GM23248 (cell line): ENCODE measurements at regions not wholly inside any gene's neighbourhood (a gene's known extent, or its start where the extent isn't known, plus 50 kb on each side); places are given as distances from the start of the nearest gene placed in this dataset.

Experiments used
- DNase-seq: peaks from one replicate; pipeline ENCODE4 v3.0.0-alpha.2; 2015
- H2AFZ ChIP-seq: fragments of 200-600 bp; sonication (generic); 2 replicates; pipeline ENCODE4 v1.6.1; 2016; ENCODE audit warnings: antibody characterized with exemption
- H3F3A ChIP-seq: fragments of 200-600 bp; sonication (generic); 2 replicates; pipeline ENCODE4 v1.6.1; 2016; ENCODE audit warnings: mild to moderate bottlenecking, antibody characterized with exemption, mixed run types; ENCODE audit not compliant: insufficient read depth
- H3K27ac ChIP-seq: fragments of 200-600 bp; sonication (generic); 2 replicates; pipeline ENCODE4 v1.5.1; 2016; ENCODE audit warnings: mild to moderate bottlenecking
- H3K27me3 ChIP-seq: fragments of 200-600 bp; sonication (generic); replicated peaks from 2 replicates; pipeline ENCODE4 v1.6.1; 2016; ENCODE audit warnings: mild to moderate bottlenecking; ENCODE audit not compliant: insufficient read depth
- H3K36me3 ChIP-seq: fragments of 200-600 bp; sonication (generic); 2 replicates; pipeline ENCODE4 v1.6.1; 2016; ENCODE audit warnings: low read depth, mild to moderate bottlenecking
- H3K4me1 ChIP-seq: fragments of 200-600 bp; sonication (generic); 2 replicates; pipeline ENCODE4 v1.6.1; 2016; ENCODE audit warnings: mild to moderate bottlenecking; ENCODE audit not compliant: insufficient read depth
- H3K4me2 ChIP-seq: fragments of 200-600 bp; sonication (generic); one replicate; pipeline ENCODE4 v1.6.1; 2016; ENCODE audit warnings: mild to moderate bottlenecking; ENCODE audit not compliant: unreplicated experiment
- H3K4me3 ChIP-seq: fragments of 200-600 bp; sonication (generic); 2 replicates; pipeline ENCODE4 v1.5.1; 2016; ENCODE audit warnings: mild to moderate bottlenecking
- H3K79me2 ChIP-seq: fragments of 200-600 bp; sonication (generic); 2 replicates; pipeline ENCODE4 v1.6.1; 2016; ENCODE audit warnings: mild to moderate bottlenecking; ENCODE audit not compliant: insufficient read depth
- H3K9ac ChIP-seq: fragments of 200-600 bp; sonication (generic); 2 replicates; pipeline ENCODE4 v1.6.1; 2016; ENCODE audit warnings: mild to moderate bottlenecking
- H3K9me2 ChIP-seq: fragments of 200-600 bp; sonication (generic); 2 replicates; pipeline ENCODE4 v1.6.1; 2016; ENCODE audit warnings: mixed run types, mild to moderate bottlenecking, moderate library complexity; ENCODE audit not compliant: insufficient read depth
- H3K9me3 ChIP-seq: fragments of 200-600 bp; sonication (generic); one replicate; pipeline ENCODE4 v1.6.1; 2017; ENCODE audit warnings: low read depth
- H4K20me1 ChIP-seq: fragments of 200-600 bp; sonication (generic); 2 replicates; pipeline ENCODE4 v1.6.0; 2016; ENCODE audit not compliant: insufficient read depth
- EZH2 ChIP-seq: fragments of 200-600 bp; sonication (generic); IDR thresholded peaks from 2 replicates; pipeline ENCODE4 v1.6.1; 2018; ENCODE audit warnings: antibody characterized with exemption, mild to moderate bottlenecking; ENCODE audit not compliant: insufficient read depth, poor library complexity, severe bottlenecking
- EZH2phosphoT487 ChIP-seq: fragments of 200-600 bp; sonication (generic); IDR thresholded peaks from 2 replicates; pipeline ENCODE4 v1.6.1; 2018; ENCODE audit warnings: antibody characterized with exemption, moderate library complexity, mild to moderate bottlenecking, low read depth; ENCODE audit not compliant: insufficient read depth
- WGBS, 2 experiments: methylation state at CpG; one replicate each; pipeline ENCODE4 v1.1.6; 2015 to 2017; ENCODE audit warnings: low lambda C conversion rate in 2 of 2, low coverage in 1 of 2; ENCODE audit errors: missing lambda C conversion rate in 2 of 2; 5-methylcytosine and 5-hydroxymethylcytosine counted together
- in situ Hi-C: fragments of 300-500 bp; cut with MboI; formaldehyde crosslinking; loops from 2 replicates; pipeline ENCODE4 v1.15.0; 2020

DNA sequence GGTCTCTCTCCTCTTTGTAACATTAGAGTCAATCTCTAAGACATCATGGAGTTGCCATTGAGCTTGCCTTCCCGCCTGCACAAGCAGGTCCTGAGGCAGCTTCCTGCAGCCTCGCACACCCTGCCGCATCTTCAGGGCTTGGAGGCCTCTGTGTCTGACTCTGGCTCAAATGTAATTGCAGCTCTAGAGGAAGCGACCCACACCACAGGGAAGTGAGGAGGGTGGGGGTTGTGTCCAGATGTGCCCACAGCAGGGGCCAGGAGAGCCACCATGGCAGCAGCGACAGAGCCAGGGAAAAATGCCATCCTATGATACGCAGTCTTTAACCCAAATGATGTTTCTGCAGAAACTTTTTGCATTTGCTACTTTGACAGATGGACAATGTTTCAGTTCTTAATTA lies 216.0 kb upstream of the ZNF32 start:
- H3K79me2 ChIP-seq = no peaks in the 10 kb centered on the region
- in situ Hi-C loops = no loop called here
- no peaks in the 10 kb centered on the region for H3K9me2 ChIP-seq
- H3K9ac ChIP-seq = no peak overlapping the region
- DNase-seq = no peak
- H2AFZ ChIP-seq = no peak overlapping the region
- no peaks in the 10 kb centered on the region for H3K9me3 ChIP-seq
- TF ChIP-seq EZH2 = no peak
- TF ChIP-seq EZH2phosphoT487 = no peak
- H3K27ac ChIP-seq = peak overlapping the region; percentile 85
- peaks cover 64% of the 10 kb centered on the region for H3K4me1 ChIP-seq
- H4K20me1 ChIP-seq = no peaks in the 10 kb centered on the region
- H3K27me3 ChIP-seq = no peaks in the 10 kb centered on the region
- H3K4me2 ChIP-seq = no peak overlapping the region
- WGBS, 2 experiments = 98 to 99% methylated on average over 6 of the region's 6 CpGs
- no peak overlapping the region for H3K4me3 ChIP-seq
- no peaks in the 10 kb centered on the region for H3K36me3 ChIP-seq
- peaks cover 44% of the 10 kb centered on the region for H3F3A ChIP-seq

DNA sequence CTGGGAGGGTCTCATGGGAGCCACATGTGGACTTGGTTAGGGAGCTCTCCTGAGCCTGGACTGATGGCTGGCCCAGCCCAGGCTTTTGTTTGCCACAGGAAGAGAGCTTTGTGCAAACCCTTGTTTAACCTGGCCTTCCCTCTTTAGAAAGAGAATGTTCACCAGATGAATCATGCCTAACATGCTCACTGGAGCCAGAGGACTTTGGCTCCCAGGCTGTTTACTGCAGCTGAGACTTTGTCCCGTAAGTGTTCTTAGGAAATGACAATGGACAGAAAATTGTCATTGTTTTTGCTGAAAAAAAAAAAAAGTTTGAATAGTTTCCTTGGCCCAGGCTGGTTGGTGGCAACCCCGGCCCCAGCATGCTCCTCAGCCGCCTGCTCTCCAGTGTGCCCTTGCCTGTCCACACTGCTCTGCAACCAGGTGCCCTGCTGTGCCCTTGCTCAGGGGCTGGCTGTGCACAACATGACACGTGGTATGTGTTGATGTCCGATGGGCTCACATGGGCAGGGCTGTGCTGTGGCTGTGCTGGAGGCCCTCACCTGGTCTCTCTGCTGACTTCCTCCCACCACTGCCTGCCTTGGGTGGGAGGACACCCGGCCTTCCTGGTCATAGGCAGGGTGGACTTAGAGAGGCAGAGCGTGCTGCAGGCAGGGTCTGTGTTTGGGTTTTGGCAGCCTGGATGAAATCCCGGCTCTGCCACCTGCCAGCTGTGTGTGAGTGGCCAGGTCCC lies 215.3 kb upstream of the ZNF32 start:
- peak; percentile 92 for DNase-seq
- H3K27me3 ChIP-seq = no peaks in the 10 kb centered on the region
- no peak for TF ChIP-seq EZH2phosphoT487
- TF ChIP-seq EZH2 = no peak
- no peak overlapping the region for H2AFZ ChIP-seq
- no peaks in the 10 kb centered on the region for H3K9me3 ChIP-seq
- peak overlapping the region; percentile 49; the same call in 1 of the 2 replicates for H3K9ac ChIP-seq
- peak overlapping the region; percentile 27 for H3K4me2 ChIP-seq
- no peaks in the 10 kb centered on the region for H3K79me2 ChIP-seq
- peaks cover 58% of the 10 kb centered on the region for H3K4me1 ChIP-seq
- 34 to 38% methylated on average over 8 of the region's 8 CpGs for WGBS, 2 experiments
- in situ Hi-C loops = no loop called here
- no peak overlapping the region for H3K4me3 ChIP-seq
- H4K20me1 ChIP-seq = no peaks in the 10 kb centered on the region
- peak overlapping the region; percentile 85 for H3K27ac ChIP-seq
- H3F3A ChIP-seq = peaks cover 44% of the 10 kb centered on the region
- H3K36me3 ChIP-seq = no peaks in the 10 kb centered on the region
- H3K9me2 ChIP-seq = no peaks in the 10 kb centered on the region

GRCh38 chr10:43863270-43863669 lies 214.6 kb upstream of the ZNF32 start:
- Histone ChIP-seq H3K4me1 (peaks cover 55% of the 10 kb centered on the region), H3K9ac (peak overlapping the region; percentile 49)

GRCh38 chr10:43862756-43863155 lies 214.1 kb upstream of the ZNF32 start:
- DNase-seq = peak; percentile 67
- 3 to 5% methylated on average over 5 of the region's 5 CpGs for WGBS, 2 experiments
- Histone ChIP-seq H3F3A (peaks cover 43% of the 10 kb centered on the region), H3K4me1 (peaks cover 55% of the 10 kb centered on the region), H3K9me2 (no peaks in the 10 kb centered on the region), H4K20me1 (no peaks in the 10 kb centered on the region), H3K9me3 (no peaks in the 10 kb centered on the region), H3K27me3 (no peaks in the 10 kb centered on the region), H3K4me3 (no peak overlapping the region), H3K79me2 (no peaks in the 10 kb centered on the region), H2AFZ (no peak overlapping the region), H3K27ac (peak overlapping the region; percentile 85), H3K36me3 (no peaks in the 10 kb centered on the region), H3K9ac (peak overlapping the region; percentile 49), H3K4me2 (peak overlapping the region; percentile 1)
- TF ChIP-seq EZH2phosphoT487 (no peak), EZH2 (no peak)
- in situ Hi-C loops = no loop called here

More at GRCh38 chr10:43863270-43863669, 214.6 kb upstream of the ZNF32 start:
- DNase-seq = no peak
- H3K9me2 ChIP-seq = no peaks in the 10 kb centered on the region
- H3F3A ChIP-seq = peaks cover 42% of the 10 kb centered on the region
- no peak overlapping the region for H2AFZ ChIP-seq
- no peaks in the 10 kb centered on the region for H3K9me3 ChIP-seq
- H4K20me1 ChIP-seq = no peaks in the 10 kb centered on the region
- WGBS, 2 experiments = 12 to 16% methylated on average over 9 of the region's 9 CpGs
- H3K79me2 ChIP-seq = no peaks in the 10 kb centered on the region
- peak overlapping the region; percentile 85 for H3K27ac ChIP-seq
- TF ChIP-seq EZH2phosphoT487 = no peak
- no peak for TF ChIP-seq EZH2
- no peak overlapping the region for H3K4me3 ChIP-seq
- peak overlapping the region; percentile 27 for H3K4me2 ChIP-seq
- in situ Hi-C loops = no loop called here
- H3K36me3 ChIP-seq = no peaks in the 10 kb centered on the region
- no peaks in the 10 kb centered on the region for H3K27me3 ChIP-seq
